ENCODE measurements at regions not wholly inside any gene's neighbourhood (a gene's known extent, or its start where the extent isn't known, plus 50 kb on each side); places are given as distances from the start of the nearest gene placed in this dataset.
A peak's percentile ranks its signal among the peaks of the same experiment; 100 is the strongest.

DNA sequence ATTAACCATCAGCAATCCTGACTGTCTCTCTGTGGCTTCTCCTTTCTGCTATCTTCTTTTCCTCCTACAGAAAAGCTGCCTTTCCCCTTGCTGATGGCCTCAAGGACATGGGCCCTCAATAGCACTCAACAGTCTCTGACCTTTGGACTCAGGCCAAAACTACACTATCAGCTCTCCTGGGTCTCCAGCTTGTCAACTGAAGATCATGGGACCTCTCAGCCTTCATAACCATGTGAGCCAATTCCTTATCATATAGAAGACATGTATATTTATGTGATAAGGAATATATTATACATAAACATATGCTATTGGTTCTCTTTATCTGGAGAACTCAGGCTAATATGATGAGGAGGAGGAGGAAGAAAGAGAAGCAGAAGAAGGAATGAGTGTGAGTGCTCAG, 91.8 kb upstream of the GJB5 start:
- ATAC-seq (replicated peaks): no peak
- H3K27ac Mint-ChIP-seq: no peak overlapping the region
- peaks cover 41 to 80% of the 10 kb centered on the region in 2 donors for H3K27me3 Mint-ChIP-seq
- no peaks in the 10 kb centered on the region for H3K9me3 Mint-ChIP-seq
- no peaks in the 10 kb centered on the region for H3K4me1 Mint-ChIP-seq (ENCODE audit: low read depth in 2 of 2)
- H3K4me3 Mint-ChIP-seq: no peak overlapping the region
- no peak for DNase-seq
- no peaks in the 10 kb centered on the region for H3K36me3 Mint-ChIP-seq (ENCODE audit: insufficient read depth)

DNA sequence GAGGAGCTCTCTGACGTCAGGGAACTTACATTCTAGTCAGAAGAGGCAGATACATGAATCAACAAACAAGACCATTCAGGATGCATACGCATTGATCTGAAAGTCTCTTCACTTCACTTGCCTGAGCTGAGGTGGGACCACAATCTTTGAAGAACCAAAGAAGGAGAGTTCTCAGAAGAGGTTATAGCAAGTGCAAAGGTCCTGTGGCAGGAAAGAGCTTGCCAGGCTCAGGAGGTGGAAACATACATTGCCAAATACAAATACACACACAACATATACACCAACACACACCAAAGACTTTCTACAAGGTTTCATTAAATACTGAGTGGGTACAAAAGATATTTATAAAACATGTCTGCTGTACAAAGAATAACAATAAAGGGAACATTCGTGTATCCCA, 86.8 kb upstream of the GJB5 start:
- ATAC-seq (replicated peaks): no peak
- no peak overlapping the region for H3K4me3 Mint-ChIP-seq
- H3K36me3 Mint-ChIP-seq (ENCODE audit: insufficient read depth): no peaks in the 10 kb centered on the region
- H3K27ac Mint-ChIP-seq: no peak overlapping the region
- H3K4me1 Mint-ChIP-seq (ENCODE audit: low read depth in 2 of 2): no peaks in the 10 kb centered on the region
- DNase-seq: no peak
- H3K9me3 Mint-ChIP-seq: no peaks in the 10 kb centered on the region
- H3K27me3 Mint-ChIP-seq: peaks cover 32 to 80% of the 10 kb centered on the region in 2 donors

DNA sequence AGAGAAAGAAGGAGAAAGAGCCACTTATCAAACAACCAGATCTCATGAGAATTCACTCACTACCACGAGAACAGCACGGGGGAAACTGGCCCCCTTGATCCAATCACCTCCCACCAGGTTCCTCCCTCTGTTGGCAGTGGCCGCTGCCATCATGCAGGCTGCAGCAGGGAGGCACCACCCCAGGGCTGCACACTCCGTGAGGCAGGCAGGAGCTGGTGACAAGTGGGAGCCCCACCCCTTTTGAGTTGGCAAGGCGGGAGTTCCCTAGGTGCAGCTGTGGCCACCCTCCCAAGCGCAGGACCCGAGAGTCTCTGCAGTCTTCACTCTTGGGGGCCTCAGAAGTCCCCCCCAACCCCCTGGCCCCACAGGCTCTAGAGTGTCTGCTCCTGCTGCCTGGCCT, 83.9 kb upstream of the GJB5 start:
- DNase-seq: no peak
- Mint-ChIP-seq H3K4me1 (ENCODE audit: low read depth in 2 of 2) (no peaks in the 10 kb centered on the region), H3K27ac (no peak overlapping the region), H3K27me3 (peaks cover 32 to 69% of the 10 kb centered on the region in 2 donors), H3K36me3 (ENCODE audit: insufficient read depth) (no peaks in the 10 kb centered on the region), H3K9me3 (no peaks in the 10 kb centered on the region), H3K4me3 (no peak overlapping the region)
- ATAC-seq (replicated peaks): no peak

DNA sequence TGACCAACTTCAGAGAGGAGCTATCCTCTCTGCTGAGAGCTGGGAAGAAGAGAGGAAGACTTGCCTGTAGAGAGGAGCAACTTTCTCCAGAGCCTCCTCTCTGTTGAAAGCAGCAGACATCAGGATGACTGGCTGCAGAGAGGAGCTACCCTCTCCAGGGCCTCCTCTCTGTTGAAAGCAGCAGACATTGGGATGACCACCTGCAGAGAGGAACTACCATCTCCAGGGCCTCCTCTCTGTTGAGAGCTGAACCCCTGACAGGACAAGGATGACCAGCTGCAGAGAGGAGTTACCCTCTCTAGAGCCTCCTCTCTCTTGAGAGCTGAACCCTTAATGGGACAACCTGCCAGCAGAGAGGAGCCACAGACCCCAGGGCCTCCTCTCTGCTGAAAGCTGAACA, 83.0 kb upstream of the GJB5 start:
- ATAC-seq (replicated peaks) (no peak), DNase-seq (no peak)
- no peaks in the 10 kb centered on the region for H3K4me1 Mint-ChIP-seq (ENCODE audit: low read depth in 2 of 2)
- H3K9me3 Mint-ChIP-seq: no peaks in the 10 kb centered on the region
- H3K27ac Mint-ChIP-seq: no peak overlapping the region
- H3K27me3 Mint-ChIP-seq: peaks cover 28 to 66% of the 10 kb centered on the region in 2 donors
- no peaks in the 10 kb centered on the region for H3K36me3 Mint-ChIP-seq (ENCODE audit: insufficient read depth)
- no peak overlapping the region for H3K4me3 Mint-ChIP-seq

DNA sequence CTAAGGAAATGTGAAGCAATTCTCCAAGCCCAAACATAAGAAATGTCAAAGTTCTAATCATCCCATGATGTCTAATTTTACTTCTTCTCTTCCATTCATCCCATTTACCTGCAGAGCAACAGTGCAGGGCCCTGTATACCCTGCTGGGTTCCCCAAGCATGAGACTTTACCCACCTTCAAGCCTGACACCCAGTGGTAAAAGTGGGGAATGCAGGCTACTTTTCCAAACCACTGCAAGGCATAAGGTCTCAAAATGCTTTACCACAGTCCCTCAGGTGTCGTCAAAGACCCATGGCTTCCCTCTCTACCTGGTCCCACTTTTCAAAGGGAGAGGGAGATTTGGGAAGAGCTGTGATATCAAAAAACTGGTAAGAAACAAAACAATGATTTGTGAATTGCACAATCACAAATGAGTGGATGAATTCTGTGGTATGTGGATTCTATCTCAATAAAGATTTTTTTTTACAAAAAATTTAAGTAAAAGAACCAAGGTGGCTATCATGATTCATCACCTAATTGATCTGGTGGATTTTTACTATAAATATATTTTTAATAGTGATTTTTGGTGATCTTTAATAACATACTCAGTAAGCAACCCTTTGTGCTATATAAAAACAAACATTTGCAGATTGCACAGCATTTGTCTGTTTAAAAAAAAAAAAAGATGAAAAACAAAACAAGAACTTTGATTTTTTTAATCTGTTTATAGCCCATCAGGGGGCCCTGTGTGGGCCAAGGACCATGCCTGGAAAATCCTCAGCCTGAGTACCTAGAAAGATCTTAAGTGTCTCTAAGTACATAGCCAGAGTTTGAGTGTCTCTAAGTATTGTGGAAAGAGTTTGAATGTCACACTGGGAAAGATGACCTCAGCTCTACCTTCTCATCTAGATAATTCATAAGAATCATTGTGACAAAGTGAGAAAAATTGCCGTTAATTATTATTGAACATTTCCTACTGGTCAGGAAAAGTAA, 73.1 kb upstream of the GJB5 start:
- DNase-seq (peak; percentile 4 to 35 (median 12)), ATAC-seq (replicated peaks) (no peak)
- Mint-ChIP-seq H3K27me3 (peaks cover 37 to 60% of the 10 kb centered on the region in 2 donors), H3K4me1 (ENCODE audit: low read depth in 2 of 2) (no peaks in the 10 kb centered on the region), H3K27ac (no peak overlapping the region), H3K4me3 (no peak overlapping the region), H3K9me3 (no peaks in the 10 kb centered on the region), H3K36me3 (ENCODE audit: insufficient read depth) (no peaks in the 10 kb centered on the region)

DNA sequence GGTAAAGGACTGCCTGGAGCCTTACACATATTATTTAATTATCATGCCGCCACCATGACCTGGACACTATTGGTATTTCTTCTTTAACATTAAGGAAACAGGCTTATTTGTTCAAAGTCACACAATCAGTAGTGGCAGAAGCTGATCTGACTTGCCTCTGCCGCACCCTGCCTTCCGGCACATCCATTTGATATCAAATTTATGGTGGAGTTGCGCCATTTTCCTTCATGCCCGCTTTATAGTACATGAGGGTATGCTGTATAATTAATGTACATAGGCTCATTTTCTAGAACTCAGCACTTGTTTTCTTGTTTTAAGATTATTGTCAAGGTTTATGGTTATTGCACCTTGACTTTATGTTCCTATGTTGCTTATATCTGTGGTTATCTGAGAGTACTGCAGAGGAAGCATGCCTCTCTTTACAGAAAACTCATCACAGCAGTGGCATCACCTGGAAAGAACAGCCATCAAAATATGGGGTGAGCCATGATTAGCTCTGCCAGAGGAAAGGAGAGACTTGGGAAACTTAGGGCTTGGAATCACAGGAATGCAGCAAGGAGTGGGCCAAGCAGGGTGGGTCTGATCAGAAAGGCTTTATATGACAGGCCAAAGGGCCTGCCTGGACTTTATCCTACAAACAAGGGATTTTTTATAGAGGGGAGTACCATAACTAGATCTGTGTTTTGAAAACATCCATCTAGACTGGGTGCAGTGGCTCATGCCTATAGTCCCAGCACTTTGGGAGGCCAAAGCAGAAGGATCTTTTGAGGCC, 72.2 kb upstream of the GJB5 start:
- no peaks in the 10 kb centered on the region for H3K9me3 Mint-ChIP-seq
- DNase-seq (no peak), ATAC-seq (replicated peaks) (no peak)
- H3K4me3 Mint-ChIP-seq: no peak overlapping the region
- no peak overlapping the region for H3K27ac Mint-ChIP-seq
- peaks cover 42 to 65% of the 10 kb centered on the region in 2 donors for H3K27me3 Mint-ChIP-seq
- no peaks in the 10 kb centered on the region for H3K36me3 Mint-ChIP-seq (ENCODE audit: insufficient read depth)
- no peaks in the 10 kb centered on the region for H3K4me1 Mint-ChIP-seq (ENCODE audit: low read depth in 2 of 2)

DNA sequence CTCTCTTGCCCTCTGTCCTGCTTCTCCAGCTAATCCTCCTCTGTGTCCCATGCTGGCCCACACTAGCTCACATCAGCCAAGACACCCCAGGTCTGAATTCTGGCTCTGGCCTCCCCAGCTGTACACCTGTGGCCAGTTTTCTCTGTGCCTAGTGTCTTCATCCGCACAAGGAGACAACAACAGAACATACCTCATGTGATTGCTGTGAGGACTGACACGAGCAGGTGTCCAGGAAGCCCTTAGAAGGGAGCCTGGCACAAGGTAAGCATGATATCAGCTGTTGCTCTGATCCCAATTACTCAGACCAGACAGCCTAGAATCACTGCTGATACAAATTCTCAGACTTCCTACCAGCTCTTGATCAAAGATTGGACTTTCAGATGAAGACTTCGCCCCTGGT, 71.2 kb upstream of the GJB5 start:
- H3K36me3 Mint-ChIP-seq (ENCODE audit: insufficient read depth): no peaks in the 10 kb centered on the region
- DNase-seq (no peak), ATAC-seq (replicated peaks) (no peak)
- no peak overlapping the region for H3K4me3 Mint-ChIP-seq
- no peaks in the 10 kb centered on the region for H3K4me1 Mint-ChIP-seq (ENCODE audit: low read depth in 2 of 2)
- no peak overlapping the region for H3K27ac Mint-ChIP-seq
- peaks cover 45 to 71% of the 10 kb centered on the region in 2 donors for H3K27me3 Mint-ChIP-seq
- no peaks in the 10 kb centered on the region for H3K9me3 Mint-ChIP-seq

DNA sequence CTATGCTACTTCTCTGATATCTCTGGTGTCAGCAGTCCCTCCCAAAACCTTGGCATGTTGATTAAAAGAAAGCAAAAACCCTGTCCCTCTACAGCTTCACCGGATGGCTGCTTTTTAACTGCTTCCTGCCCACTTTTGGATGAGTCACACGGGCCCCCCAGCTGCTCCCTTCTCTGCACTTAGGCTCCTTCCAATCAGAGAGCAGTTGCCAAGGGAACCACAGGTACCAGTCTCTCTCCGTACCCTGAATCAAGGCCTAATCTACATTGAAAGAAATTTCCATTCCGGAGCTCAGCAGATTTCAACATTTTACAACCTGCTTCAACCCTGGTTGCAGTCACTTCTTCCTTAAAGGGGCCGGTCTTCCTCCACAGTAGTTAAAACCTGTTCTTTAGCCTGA, 70.6 kb upstream of the GJB5 start:
- DNase-seq: no peak
- H3K36me3 Mint-ChIP-seq (ENCODE audit: insufficient read depth): no peaks in the 10 kb centered on the region
- no peak overlapping the region for H3K4me3 Mint-ChIP-seq
- H3K4me1 Mint-ChIP-seq (ENCODE audit: low read depth in 2 of 2): no peaks in the 10 kb centered on the region
- H3K27ac Mint-ChIP-seq: no peak overlapping the region
- peaks cover 43 to 69% of the 10 kb centered on the region in 2 donors for H3K27me3 Mint-ChIP-seq
- no peak for ATAC-seq (replicated peaks)
- H3K9me3 Mint-ChIP-seq: no peaks in the 10 kb centered on the region

DNA sequence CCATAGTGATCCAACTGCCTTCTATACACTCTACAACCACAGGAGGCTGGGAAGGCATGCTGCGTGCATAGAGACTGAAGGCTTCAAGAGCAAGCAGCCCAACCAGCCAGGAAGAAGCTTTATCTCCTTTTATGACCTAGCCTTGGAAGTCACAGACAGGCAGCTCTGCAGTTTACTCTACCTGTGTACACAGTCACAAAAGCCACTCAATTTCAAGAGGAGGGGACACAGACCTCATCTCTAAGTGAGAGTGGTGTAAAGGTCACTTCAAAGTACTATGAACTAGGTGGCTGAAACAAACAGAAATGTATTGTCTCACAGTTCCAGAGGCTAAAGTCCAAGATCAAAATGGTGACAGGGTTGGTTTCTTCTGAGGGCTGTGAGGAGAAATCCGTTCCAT, 69.6 kb upstream of the GJB5 start:
- no peak for DNase-seq
- Mint-ChIP-seq H3K4me3 (no peak overlapping the region), H3K27me3 (peaks cover 51 to 75% of the 10 kb centered on the region in 2 donors), H3K4me1 (ENCODE audit: low read depth in 2 of 2) (no peaks in the 10 kb centered on the region), H3K36me3 (ENCODE audit: insufficient read depth) (no peaks in the 10 kb centered on the region), H3K27ac (no peak overlapping the region), H3K9me3 (no peaks in the 10 kb centered on the region)
- no peak for ATAC-seq (replicated peaks)

DNA sequence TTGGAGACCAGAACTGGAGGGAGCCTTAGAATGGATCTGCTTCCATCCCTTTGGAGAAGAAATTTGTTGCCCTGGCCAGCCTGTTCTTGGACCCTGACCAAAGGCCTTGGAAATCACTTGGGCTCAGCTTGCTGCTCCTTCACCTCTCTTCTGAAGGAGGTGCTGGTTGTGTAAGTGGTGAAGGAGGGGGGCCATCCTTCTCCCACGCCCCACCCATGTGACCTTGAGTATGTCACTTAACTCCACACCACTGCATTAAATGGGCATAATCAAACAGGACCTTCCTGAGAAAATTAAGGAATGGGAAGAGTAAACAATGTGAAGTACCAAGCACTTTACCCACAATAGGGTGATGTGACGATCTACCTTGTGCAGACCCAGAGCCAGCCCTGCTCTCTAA, 68.3 kb upstream of the GJB5 start:
- no peak overlapping the region for H3K4me3 Mint-ChIP-seq
- H3K4me1 Mint-ChIP-seq (ENCODE audit: low read depth in 2 of 2): no peaks in the 10 kb centered on the region
- peaks cover 61 to 82% of the 10 kb centered on the region in 2 donors for H3K27me3 Mint-ChIP-seq
- no peaks in the 10 kb centered on the region for H3K36me3 Mint-ChIP-seq (ENCODE audit: insufficient read depth)
- H3K9me3 Mint-ChIP-seq: no peaks in the 10 kb centered on the region
- no peak for DNase-seq
- no peak overlapping the region for H3K27ac Mint-ChIP-seq
- ATAC-seq (replicated peaks): no peak

DNA sequence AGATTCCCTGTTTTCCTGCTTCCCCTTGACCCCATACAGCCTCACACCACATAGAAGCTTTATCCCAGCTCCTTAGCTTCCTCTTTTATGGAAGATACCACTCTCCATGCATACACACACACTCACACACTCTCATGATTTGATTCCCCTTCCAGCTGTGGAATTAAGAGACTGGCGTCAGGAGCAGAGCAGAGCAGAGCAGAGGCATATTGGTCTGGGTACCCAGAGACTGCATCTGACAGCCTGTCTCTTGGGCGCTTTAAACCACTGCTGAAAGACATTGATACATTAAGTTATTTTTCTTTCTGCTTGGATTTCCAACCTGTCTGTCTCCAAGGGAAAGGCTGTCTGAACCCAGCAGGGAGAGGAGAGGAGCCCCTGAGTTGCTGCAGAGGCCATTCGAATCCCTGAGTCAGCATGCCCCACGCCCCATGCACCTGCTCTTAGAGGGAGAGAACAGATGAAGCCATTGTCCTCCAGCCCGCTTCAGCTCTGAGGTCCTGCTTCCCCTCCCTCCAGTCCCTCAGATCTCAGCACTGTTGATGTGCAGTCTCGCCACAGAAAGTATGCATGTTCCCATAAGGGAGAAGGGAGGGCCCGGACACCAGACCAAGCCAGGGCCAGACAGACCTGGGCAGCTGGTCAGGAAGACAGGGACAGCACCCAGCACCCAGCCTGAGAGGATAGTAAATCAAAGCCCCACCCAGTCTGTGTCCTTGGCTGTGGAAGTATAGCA, 66.7 kb upstream of the GJB5 start:
- no peak for DNase-seq
- no peak overlapping the region for H3K4me3 Mint-ChIP-seq

DNA sequence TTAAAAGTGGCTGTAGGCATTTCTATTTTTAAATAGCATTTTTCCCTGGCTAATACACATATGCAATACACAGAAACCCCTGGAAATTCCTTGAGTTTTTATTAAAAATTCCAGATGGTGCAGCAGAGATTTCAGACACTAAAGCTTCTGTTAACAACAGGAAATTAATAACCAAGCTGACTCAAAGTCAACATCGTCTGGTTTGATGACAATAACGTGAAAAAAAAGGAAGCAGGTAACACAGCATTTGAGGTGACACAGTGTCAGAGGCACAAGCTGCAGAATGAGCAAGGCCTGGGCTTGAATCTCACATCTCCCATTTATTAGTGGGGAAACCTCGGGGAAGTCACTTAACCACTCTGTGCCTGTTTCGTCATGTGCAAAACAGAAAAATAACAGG, 64.6 kb upstream of the GJB5 start:
- no peak overlapping the region for H3K27ac Mint-ChIP-seq
- no peaks in the 10 kb centered on the region for H3K36me3 Mint-ChIP-seq (ENCODE audit: insufficient read depth)
- no peaks in the 10 kb centered on the region for H3K4me1 Mint-ChIP-seq (ENCODE audit: low read depth in 2 of 2)
- DNase-seq (no peak), ATAC-seq (replicated peaks) (no peak)
- H3K4me3 Mint-ChIP-seq: no peak overlapping the region
- no peaks in the 10 kb centered on the region for H3K9me3 Mint-ChIP-seq
- peaks cover 71 to 81% of the 10 kb centered on the region in 2 donors for H3K27me3 Mint-ChIP-seq

More for the DNA sequence above, 66.7 kb upstream of the GJB5 start:
- Mint-ChIP-seq H3K4me1 (ENCODE audit: low read depth in 2 of 2) (no peaks in the 10 kb centered on the region), H3K27ac (no peak overlapping the region), H3K9me3 (no peaks in the 10 kb centered on the region), H3K36me3 (ENCODE audit: insufficient read depth) (no peaks in the 10 kb centered on the region), H3K27me3 (peaks cover 67 to 78% of the 10 kb centered on the region in 2 donors)
- no peak for ATAC-seq (replicated peaks)

DNA sequence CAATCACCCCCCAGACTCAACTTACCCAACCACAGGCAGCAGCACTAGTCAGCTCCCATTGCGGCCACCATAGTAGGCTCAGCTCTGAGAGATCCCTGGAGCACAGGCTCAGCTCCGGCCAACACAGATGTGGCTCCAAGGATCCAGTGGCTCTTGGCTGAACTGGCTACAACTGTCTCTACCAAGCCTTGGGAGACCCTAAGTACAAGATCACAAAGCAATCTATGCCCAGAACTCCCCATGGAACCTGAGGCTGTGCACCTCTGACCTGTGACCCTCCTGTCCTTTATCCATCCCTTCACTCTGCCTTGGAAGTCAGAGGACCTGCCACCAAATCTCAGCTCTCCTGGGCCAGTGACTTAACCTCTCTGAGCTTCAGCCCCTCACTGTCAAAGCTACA, 61.8 kb upstream of the GJB5 start:
- ATAC-seq (replicated peaks) (no peak), DNase-seq (no peak)
- Mint-ChIP-seq H3K36me3 (ENCODE audit: insufficient read depth) (no peaks in the 10 kb centered on the region), H3K9me3 (no peaks in the 10 kb centered on the region), H3K4me3 (no peak overlapping the region), H3K4me1 (ENCODE audit: low read depth in 2 of 2) (no peaks in the 10 kb centered on the region), H3K27me3 (peaks cover 75 to 83% of the 10 kb centered on the region in 2 donors), H3K27ac (no peak overlapping the region)
